ENCODE measurements at regions not wholly inside any gene's neighbourhood (a gene's known extent, or its start where the extent isn't known, plus 50 kb on each side); places are given as distances from the start of the nearest gene placed in this dataset.
"Not testable (repeated sequence)": the region's sequence is repeated elsewhere in the genome, so short reads cannot be mapped to it uniquely, and the experiment has no call there.

DNA sequence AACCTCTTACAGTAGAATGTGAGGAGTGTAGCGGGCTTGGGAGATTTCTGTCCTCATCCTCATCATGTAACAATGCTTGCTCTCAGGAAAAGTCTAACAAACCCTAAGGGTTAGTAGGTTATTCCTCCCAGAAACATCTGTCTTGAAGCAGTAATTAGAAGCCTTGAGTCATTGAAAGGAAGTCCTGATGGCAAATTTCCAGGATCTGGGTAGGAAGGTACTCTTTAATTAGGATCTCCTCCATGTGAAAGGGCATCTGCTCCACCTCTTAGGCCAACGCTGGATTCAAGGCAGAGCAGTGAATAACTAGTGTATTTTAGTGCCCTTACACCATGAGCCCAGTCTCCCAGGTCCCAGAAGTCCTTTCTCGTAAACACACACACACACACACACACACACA lies 106.6 kb upstream of the BARHL2 start:
- DNase-seq: no peak

DNA sequence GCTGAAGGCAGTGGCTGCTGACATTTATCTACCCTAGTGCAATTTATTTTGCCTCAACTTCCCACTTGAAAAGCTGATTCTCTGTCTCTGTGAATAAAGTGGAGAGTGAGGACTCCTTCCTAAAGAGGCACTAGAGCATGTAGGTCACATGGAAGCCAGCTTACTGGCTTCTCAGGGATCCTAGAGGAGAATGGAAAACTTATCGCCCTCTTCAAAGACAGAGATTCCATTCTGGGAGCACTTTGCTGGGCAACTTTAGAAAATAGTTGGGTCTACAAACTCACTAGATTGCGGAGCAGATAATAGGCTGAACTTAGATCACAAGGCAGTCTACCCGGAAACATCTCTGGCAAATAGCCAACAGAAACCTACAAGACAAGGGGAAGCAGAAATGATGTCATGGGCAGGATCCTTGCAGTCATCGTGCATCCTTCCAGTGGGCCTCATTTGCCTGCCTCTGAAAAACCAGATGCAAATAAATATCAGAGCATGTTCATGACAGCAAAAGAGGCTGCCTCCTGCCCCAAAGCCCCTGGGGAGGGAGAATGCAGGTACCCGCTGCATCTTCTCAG lies 104.8 kb upstream of the BARHL2 start:
- no peak for DNase-seq

DNA sequence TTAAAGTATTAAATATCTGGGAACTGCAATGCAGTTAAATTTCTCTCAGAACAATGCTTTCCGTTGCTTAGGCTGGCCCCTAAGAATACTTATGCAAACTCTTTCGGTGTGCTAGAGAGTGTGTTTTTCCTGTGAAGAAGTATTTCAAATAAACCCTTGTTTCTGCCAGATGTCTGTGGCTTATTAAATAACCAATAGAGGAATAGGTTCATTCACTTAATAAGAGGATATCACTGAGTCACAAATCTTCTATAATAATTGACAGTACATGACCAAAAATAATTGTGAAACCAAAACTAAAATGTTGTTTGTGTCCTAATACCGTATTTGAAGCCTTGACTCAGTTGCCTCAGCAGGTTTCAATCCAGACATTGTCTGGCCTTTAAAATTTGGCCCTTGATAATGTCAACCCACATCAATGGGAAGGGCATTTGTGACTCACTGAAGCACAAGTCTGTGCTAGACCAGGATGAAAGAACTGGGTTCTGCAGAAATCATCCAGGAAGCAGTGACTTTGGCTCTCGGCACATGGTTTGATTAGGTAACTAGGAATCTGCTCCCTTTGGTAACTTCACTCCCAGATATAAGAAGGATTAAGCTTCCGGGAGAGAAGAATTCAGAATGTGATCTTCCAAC lies 104.2 kb upstream of the BARHL2 start:
- DNase-seq: no peak

DNA sequence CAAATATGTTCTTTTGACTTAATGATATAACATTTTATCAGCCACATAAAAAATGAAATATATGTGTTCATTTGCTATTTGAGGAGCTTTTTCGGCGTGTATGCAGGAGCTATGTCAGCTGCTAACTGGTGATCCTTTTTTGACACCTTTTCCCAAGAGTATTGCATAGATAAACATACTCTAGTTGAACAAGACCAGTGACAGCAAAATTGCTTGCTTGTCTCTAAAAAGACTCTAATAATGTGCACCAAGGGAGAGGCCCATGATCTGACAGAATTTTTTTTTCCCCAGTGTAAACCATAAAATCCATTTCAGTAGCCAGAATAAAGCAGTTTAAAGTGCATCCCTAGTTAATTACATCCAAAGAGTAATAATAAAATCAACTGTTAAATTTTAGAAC lies 103.6 kb upstream of the BARHL2 start:
- DNase-seq: no peak

DNA sequence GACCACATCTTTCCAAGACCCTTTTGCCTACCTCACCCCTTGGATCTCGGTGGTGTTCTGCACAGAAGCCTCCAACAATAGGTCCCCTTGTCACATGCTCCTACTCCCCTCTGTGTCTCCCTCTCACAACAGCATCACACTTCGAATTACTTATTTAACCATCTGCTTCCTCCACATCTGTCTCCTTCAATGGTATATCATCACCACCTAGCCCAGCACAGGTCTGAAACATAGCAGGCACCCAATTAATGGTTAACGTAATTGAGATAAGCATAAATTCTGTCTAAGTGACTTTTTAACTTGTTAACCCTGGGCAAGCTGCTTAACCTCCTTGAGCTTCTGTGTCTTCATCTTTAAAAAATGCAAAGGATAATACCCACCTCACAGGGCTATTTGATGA lies 100.3 kb upstream of the BARHL2 start:
- DNase-seq: no peak

DNA sequence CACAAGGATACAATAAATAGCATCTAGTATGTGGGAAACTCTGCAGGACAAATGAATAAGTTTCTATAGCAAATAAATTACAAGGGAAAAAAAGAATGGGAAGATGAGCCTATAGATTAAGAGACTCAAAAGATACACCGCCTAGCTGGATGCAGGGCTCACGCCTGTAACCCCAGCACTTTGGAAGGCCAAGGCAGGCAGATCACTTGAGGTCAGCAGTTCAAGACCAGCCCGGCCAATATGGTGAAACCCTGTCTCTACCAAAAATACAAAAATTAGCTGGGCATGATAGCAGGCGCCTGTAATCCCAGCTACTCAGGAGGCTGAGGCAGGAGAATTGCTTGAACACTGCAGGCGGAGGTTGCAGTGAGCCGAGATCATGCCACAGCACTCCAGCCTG lies 95.1 kb upstream of the BARHL2 start:
- DNase-seq: not testable (repeated sequence)

DNA sequence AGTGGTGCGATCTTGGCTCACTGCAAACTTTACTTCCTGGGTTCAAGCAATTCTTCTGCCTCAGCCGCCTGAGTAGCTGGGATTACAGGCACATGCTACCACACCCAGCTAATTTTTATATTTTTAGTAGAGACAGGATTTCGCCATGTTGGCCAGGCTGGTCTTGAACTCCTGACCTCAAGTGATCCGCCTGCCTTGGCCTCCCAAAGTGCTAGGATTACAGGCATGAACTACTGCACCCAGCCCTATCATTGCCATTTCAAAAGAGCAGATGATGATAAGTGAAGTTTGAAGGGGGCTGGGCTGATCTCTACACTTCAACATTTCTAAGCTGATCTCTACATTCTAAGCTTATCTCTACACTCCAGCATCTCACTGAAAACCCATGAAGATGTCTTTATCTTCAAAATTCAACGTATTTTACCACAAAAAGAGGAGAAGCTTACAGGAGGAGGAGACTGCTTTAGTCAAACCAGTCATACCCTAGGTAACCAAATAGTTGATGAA lies 94.4 kb upstream of the BARHL2 start:
- not testable (repeated sequence) for DNase-seq

DNA sequence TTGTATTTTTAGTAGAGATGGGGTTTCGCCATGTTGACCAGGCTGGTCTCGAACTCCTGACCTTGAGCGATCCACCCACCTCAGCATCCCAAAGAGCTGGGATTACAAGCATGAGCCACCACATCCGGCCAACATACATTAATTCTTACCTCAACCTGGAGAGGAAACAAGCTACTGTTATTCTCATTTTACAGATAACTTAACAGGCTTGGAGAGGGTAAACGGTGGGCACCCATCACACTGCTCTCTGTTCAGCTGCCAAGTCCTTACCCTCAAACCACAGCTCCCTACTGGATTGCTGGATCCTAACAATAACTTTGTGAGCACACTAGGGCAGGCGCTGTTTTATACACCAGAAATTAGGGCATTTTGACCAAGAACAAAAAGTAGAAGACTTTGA lies 93.6 kb upstream of the BARHL2 start:
- no peak for DNase-seq

DNA sequence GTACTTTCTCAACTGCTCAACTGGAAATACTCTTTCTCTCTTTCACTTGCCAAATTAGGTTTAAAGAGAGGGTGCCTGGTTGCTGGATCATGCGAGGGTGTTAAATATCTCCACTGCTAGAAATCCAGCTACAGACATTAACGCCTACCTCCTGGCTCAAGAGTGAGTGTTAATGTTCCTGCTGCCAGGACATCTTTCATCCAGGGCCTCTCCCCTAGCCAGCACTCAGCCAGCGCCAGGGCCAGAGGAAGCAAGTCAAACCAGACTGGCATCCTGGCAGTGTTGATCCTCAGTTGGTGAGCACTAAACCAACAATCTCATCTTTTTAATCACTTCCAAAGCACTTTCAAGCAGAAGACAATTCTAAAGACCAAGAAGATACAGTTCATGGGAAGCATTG lies 92.9 kb upstream of the BARHL2 start:
- DNase-seq: no peak

DNA sequence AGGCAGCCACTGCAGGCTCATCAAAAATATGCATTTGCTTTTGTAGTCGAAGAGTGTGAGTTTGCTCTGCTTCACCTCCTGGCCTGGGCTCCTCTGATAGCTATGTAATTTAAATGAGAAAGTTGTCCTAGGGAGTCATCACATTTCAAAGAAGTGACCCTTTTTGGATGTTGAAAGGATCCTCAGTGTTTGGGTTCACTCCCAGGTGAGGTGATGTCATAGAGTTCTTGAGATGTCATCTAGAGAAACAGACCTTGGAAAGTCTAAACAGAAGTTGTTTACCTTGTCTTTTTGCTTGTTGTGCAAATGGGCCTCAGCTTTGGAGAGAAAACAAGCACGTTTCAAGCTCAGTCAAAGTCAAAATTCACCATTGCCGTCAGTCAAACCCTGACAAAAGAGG lies 92.0 kb upstream of the BARHL2 start:
- DNase-seq: no peak

DNA sequence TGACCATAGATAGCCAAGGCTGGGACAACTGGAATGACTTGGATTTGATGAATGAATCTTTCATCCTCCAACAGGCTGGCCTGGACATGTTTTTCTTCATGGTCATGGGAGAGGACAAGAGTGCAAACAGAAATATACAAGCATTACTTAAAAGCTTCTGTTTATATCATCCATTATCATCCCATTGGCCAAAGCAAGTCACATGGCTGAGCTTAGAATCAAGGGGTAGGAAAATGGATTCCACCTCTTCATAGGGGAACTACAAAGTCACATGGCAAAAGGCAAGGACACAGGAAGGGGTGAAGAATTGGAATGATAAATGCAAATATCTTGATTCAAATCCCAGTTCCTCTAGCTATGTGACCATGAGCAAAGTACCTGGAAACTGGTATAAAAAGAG lies 90.2 kb upstream of the BARHL2 start:
- DNase-seq: no peak

DNA sequence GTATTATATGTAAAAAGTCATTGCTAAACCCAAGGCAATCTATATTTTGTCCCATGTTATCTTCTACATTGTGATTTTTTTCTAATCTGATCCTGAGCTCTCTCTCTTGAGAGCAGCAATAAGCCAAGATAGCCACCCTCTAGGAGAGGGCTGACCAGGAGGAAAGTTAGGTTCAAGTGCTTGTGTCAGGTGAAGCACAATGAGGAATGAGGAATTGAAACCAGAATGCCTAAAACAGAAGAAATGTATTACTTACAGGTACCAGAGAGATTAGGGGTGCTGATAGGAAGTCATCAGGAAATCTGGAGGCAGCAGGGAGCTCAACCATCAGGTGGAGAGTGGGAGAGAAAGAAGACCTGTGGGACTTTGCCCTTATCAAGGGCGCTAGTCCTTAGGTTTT lies 85.5 kb upstream of the BARHL2 start:
- DNase-seq: no peak

DNA sequence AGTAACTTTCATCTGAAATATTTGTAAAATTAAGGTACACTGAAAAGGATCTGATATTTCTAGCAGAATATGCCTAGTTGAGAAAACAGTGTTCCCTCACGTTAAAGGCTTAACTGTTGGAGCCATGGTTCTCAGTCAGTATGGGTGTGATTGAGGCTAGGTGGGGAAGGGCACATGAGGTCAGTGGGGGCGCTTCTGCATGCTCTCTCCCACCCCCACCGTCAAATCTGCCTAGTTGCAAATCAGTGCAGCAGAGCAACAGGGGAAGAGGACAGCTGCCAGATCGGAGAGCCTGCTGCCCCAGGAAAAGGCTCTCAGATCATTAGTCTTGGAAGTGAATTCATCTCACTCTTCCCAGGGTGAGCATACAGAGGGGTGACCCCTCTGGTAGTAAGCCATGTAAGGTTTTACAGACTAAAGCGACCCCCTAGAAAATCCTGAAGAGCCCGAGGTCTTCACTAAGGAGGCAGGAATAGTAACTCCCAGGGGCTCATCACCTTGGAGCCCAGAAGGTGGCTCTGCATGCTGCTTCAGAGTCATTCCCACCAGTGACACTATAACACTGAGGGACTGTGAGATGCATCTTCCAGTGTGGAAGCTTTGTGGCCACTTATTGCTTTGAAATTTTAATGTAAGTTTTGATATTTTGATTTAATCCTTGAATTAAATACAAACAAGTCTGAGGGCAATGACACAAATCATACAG lies 83.1 kb upstream of the BARHL2 start:
- no peak for DNase-seq

DNA sequence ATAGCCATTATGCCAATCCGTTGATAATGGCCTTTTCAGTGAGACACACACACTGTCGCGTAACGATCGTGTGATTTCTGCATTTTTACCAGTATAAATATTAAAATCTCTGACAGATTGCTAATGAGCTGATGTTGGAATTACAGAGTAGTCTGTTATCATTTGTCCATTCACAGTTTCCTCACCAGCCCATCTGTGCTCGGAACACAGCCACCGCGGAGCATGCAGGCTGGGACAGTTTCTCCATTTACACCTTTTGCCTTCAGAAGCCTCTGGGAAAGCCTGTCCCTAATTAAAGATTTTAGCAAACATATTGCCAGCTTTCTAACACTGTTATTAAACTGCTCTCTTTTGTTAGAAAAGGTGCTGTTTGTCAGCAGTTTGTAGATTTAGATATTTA lies 82.2 kb upstream of the BARHL2 start:
- no peak for DNase-seq

DNA sequence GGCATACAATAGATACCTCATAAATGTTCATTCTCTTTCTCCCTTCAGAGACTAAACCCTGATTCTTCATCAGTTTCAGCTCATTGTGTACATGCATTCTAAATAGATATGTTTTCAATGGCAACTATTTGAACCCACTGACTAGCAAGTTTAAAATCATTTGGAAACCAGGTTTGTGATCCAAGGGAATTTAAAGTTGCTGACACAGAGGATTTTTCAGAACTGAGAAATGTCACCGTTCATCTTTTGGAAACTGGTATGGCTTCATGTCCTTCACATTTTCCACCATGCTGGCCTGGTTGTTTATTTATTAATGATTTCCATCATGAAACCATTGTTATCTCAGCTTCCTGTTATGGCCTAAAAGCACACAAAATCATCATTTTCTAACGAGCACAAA lies 81.8 kb upstream of the BARHL2 start:
- DNase-seq: no peak

DNA sequence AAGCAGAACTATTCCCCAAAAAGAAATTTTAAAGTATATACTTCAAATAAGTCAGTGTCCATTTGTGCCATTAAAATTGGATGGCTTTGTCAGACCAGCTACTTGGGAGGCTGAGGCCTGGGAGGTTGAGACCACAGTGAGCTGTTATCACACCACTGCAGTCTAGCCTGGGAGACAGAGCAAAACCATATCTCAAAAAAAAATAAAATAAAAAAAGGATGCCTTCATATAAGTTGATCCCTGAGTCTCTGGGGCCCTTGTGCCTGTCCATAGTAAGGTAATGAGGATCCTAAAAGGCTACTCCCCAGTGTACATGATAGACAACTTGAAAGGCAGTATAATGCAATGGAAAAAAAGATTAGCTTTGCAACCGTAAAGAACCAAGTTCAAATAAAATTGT lies 81.2 kb upstream of the BARHL2 start:
- no peak for DNase-seq

DNA sequence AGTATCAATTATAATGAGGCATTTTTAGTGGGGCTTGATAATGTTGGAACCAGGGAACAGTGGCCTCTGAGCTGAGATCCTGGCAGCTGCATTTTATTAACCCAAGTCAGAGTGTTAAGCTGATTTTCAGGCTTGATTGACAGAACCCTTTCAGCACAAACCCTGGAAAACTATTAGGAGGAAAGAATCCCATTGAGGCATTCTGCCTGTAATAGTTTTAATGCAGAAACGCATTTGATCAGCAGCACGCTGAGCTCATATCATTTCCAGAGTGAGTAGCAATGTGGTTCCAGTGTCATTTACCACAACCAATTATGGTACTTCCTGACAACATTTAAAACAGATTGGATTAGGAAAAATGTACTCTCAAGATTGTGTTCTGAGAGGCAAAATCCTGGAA lies 78.3 kb upstream of the BARHL2 start:
- no peak for DNase-seq

DNA sequence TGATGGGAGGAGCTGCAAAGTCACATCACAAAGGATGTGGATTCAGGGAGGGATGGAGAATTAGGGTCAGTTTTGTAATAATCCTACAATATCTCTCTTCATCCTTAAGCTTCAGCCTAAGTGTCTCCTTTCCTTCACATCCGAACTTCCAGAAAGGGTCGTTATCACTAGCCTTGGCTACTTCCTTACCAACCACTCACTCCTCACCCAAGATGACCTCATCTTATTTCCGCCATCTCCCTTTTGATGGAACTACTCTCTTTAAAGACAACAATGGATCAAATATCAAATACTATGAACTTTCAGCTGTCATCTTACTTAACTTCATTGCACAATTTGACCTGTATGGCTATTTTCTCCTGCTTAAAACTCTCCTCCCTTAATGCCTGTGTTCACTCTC lies 69.6 kb upstream of the BARHL2 start:
- no peak for DNase-seq

DNA sequence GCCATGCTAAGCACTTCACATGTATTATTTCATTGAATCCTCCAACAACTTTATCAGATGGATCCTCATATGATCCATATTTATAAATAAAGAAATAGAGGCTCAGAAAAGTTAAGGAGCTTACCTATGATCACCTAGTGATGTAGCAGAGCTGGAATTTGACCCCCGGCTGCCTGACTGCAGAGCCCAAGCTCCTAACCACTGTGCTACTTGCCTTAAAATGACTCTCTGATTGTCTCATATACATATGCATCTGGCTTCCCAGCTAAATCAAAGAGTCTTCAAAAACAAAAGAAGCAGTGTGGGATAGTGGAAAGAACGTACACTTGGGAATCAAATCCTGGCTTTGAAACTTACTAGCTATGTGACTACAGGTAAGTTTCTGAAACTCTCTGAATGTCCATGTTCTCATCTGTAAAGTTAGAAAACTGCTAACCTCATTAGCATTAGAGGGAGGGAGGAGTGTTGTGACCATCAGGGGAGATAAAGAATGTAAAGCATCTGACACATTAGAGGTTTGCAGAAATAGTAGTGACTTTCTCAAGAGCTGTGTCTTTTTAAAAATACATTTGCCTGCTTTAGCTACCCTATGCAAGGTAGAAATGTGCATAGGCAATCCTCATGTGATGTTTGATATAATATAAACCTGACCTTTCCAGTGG lies 67.2 kb upstream of the BARHL2 start:
- DNase-seq: no peak

DNA sequence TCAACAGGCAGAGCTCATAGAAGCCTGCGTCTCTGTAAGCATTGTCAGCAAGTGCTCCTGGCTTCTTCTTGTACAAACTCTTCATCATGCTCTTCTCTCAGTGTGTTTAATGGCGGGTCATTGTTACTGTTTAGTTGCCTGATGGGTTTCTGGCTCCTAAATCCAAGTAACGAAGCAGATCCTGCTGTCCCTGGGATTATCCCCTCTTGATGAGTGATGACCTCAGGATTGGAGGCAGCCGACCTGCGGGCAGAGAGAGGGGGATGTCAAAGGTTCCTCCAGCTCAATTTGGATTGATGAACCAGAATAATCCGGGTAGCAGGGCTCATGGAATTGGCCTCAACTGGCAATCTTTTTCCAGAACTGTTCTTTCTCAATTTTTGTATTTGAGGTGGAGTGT lies 66.1 kb upstream of the BARHL2 start:
- DNase-seq: no peak

DNA sequence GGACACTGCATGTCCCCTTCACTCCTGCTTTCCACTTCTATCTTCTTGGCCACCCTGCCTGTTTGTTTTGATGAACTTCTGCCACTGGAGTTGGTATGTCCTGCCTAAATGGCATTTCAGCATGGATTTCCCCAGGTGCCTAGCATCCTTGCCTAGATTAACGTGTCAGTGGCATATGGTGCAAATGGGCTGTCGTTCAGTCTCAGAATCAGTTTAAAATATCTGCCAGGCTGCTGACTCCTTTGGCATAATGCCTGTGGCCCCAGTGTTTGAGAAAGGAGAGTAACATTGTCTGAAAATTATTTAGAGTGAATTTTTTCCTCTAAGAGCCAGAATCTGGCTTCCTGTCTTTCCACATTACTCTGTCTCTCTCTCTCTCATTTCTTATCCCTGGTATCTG lies 64.9 kb upstream of the BARHL2 start:
- no peak for DNase-seq

DNA sequence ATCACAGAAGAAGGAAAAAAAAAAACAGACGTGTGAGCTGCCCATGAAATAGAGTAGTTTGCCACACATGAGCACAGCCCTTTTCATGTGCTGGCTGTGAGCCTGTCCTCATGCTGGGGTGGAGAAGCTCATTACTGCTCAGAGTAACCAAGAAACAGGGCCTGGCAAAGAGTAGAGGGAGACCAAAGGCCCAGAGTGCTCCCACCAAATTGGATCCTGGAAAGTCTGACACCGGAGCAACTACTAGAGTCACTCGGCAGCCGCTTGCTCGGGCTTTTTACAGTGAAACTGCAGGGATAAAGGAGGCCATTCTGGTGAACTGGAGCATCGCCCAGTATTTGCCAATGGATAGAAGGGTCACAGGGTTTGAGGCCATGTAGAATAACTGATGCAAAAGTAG lies 64.4 kb upstream of the BARHL2 start:
- DNase-seq: no peak

DNA sequence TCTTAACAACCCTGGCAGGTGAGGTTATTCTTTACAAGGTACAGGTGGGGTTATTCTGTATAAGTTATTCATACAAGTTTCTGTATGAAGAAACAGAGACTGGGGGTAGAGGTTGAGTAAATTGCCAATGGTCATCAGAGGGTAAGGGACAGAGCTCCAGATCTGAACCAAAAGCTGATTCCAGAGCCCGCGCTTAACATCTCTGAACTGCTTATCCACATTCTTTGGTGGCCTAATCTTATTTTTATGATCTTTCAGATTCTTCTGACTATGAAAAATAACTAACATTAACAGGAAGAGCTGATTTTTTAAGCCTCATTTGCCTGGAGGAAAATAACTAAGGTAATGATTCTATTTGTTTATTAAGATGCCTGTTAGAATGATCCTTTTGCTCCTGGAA lies 63.9 kb upstream of the BARHL2 start:
- DNase-seq: no peak

DNA sequence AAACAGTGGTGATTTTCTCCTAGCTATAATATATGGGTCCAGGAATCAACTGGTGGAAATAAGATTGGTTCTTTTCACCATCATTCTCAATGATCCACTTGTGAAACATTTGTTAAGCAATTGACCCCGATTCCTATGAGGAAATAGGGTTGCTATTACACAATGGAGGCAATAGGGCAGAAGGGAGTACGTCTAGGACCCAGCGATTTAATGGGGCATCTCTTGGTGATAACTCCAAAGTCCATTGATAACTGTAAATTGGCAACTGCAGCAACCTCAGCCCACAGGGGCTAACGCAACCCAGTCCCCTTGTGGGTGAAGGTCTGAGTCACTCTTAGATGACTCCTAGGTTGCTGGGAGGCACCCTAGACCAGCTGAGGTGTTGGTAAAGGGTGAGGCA lies 62.5 kb upstream of the BARHL2 start:
- no peak for DNase-seq

All from CD4-positive, alpha-beta T cell treated with Interleukin-6 for 4 hours (primary cell).